ENCODE measurements at regions not wholly inside any gene's neighbourhood (a gene's known extent, or its start where the extent isn't known, plus 50 kb on each side); places are given as distances from the start of the nearest gene placed in this dataset.

DNA sequence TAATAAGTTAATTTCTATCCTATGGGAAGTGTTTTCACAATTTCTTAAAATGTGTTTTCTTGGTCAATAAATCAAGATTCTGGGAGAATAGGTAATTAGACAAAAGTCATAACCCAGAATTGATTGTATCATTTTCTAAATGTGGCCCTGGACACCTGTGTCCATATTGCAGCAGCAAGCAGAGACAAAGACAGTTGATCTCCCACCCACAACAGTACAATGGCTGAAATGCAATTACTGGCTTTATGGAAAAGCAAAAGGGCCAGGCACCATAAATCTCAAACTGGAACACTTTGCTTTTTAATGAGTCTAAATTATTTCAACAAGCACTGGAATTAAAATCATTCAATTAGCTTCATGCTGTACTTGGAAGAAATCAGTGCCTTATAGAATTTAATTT, 157.2 kb downstream of the ESM1 start:
- Histone ChIP-seq H3K9me3 (replicated peaks; ENCODE audit: insufficient read depth, low read length) (no peaks in the 10 kb centered on the region), H3K4me3 (ENCODE audit: low read length) (no peak overlapping the region), H3K27ac (ENCODE audit: low read length) (no peak overlapping the region), H3K4me1 (ENCODE audit: low read length) (no peaks in the 10 kb centered on the region), H4K20me1 (ENCODE audit: insufficient read depth, low read length) (no peaks in the 10 kb centered on the region), H3K36me3 (replicated peaks; ENCODE audit: insufficient read depth, low read length) (no peaks in the 10 kb centered on the region), H3K79me2 (ENCODE audit: low read length) (no peaks in the 10 kb centered on the region), H3K27me3 (replicated peaks; ENCODE audit: insufficient read depth, low read length) (no peaks in the 10 kb centered on the region), H3K9ac (ENCODE audit: low read length) (no peak overlapping the region), H3F3A (ENCODE audit: insufficient read depth, low read length) (no peaks in the 10 kb centered on the region), H2AFZ (ENCODE audit: low read length) (no peak overlapping the region), H3K9me2 (replicated peaks; ENCODE audit: insufficient read depth, low read length) (no peaks in the 10 kb centered on the region), H3K4me2 (ENCODE audit: low read depth, low read length) (no peak overlapping the region)
- no peak for DNase-seq
- no peak for TF ChIP-seq CTCF (IDR thresholded peaks at IDR 0.05; ENCODE audit: low read length)
- TF ChIP-seq EZH2phosphoT487 (IDR thresholded peaks at IDR 0.05; ENCODE audit: low read length), result no peak
- TF ChIP-seq EZH2 (optimal IDR thresholded peaks at IDR 0.05; ENCODE audit: low read depth, low read length), result no peak

GRCh38 chr5:54825005-54825404, 160.4 kb downstream of the ESM1 start:
- Histone ChIP-seq H3K4me3 (ENCODE audit: low read length) (no peak overlapping the region), H2AFZ (ENCODE audit: low read length) (no peak overlapping the region), H3K9me3 (replicated peaks; ENCODE audit: insufficient read depth, low read length) (no peaks in the 10 kb centered on the region), H3K4me2 (ENCODE audit: low read depth, low read length) (no peak overlapping the region), H3K27me3 (replicated peaks; ENCODE audit: insufficient read depth, low read length) (no peaks in the 10 kb centered on the region), H4K20me1 (ENCODE audit: insufficient read depth, low read length) (no peaks in the 10 kb centered on the region), H3K27ac (ENCODE audit: low read length) (no peak overlapping the region), H3K4me1 (ENCODE audit: low read length) (peaks cover 5% of the 10 kb centered on the region; the same call in 1 of the 2 replicates), H3K79me2 (ENCODE audit: low read length) (no peaks in the 10 kb centered on the region), H3K9ac (ENCODE audit: low read length) (no peak overlapping the region), H3F3A (ENCODE audit: insufficient read depth, low read length) (no peaks in the 10 kb centered on the region), H3K9me2 (replicated peaks; ENCODE audit: insufficient read depth, low read length) (no peaks in the 10 kb centered on the region), H3K36me3 (replicated peaks; ENCODE audit: insufficient read depth, low read length) (no peaks in the 10 kb centered on the region)
- DNase-seq, result no peak
- TF ChIP-seq EZH2 (optimal IDR thresholded peaks at IDR 0.05; ENCODE audit: low read depth, low read length), result no peak
- no peak for TF ChIP-seq EZH2phosphoT487 (IDR thresholded peaks at IDR 0.05; ENCODE audit: low read length)
- TF ChIP-seq CTCF (IDR thresholded peaks at IDR 0.05; ENCODE audit: low read length), result no peak

- Histone ChIP-seq H3K4me1 (ENCODE audit: low read length) (peaks cover 5% of the 10 kb centered on the region; the same call in 1 of the 2 replicates), H3K9ac (ENCODE audit: low read length) (no peak overlapping the region), H2AFZ (ENCODE audit: low read length) (no peak overlapping the region), H3F3A (ENCODE audit: insufficient read depth, low read length) (no peaks in the 10 kb centered on the region), H3K27ac (ENCODE audit: low read length) (no peak overlapping the region), H3K79me2 (ENCODE audit: low read length) (no peaks in the 10 kb centered on the region), H4K20me1 (ENCODE audit: insufficient read depth, low read length) (no peaks in the 10 kb centered on the region), H3K36me3 (replicated peaks; ENCODE audit: insufficient read depth, low read length) (no peaks in the 10 kb centered on the region), H3K27me3 (replicated peaks; ENCODE audit: insufficient read depth, low read length) (no peaks in the 10 kb centered on the region), H3K4me3 (ENCODE audit: low read length) (no peak overlapping the region), H3K9me2 (replicated peaks; ENCODE audit: insufficient read depth, low read length) (no peaks in the 10 kb centered on the region), H3K4me2 (ENCODE audit: low read depth, low read length) (no peak overlapping the region), H3K9me3 (replicated peaks; ENCODE audit: insufficient read depth, low read length) (no peaks in the 10 kb centered on the region)
- no peak for TF ChIP-seq CTCF (IDR thresholded peaks at IDR 0.05; ENCODE audit: low read length)
- no peak for TF ChIP-seq EZH2phosphoT487 (IDR thresholded peaks at IDR 0.05; ENCODE audit: low read length)
- TF ChIP-seq EZH2 (optimal IDR thresholded peaks at IDR 0.05; ENCODE audit: low read depth, low read length), result no peak
- DNase-seq, result no peak
Measured at GRCh38 chr5:54823006-54823405, 162.4 kb downstream of the ESM1 start.
